Caki2 (cell line): ENCODE measurements at regions not wholly inside any gene's neighbourhood (a gene's known extent, or its start where the extent isn't known, plus 50 kb on each side); places are given as distances from the start of the nearest gene placed in this dataset.
A peak's percentile ranks its signal among the peaks of the same experiment; 100 is the strongest.
"Not testable (repeated sequence)": the region's sequence is repeated elsewhere in the genome, so short reads cannot be mapped to it uniquely, and the experiment has no call there.

Experiments
- DNase-seq: peaks from one replicate; pipeline ENCODE4 v3.0.0-alpha.2; 2015; ENCODE audit warnings: low read depth
- in situ Hi-C: cut with HindIII; loops from 2 replicates; pipeline ENCODE4 v1.10.0; 2016; ENCODE audit warnings: low sequenced_read_pairs, low pct_unique_long_range_greater_than_20kb, mixed read lengths

GRCh38 chr20:16801919-16802651 is 53.9 kb downstream of the OTOR start:
- in situ Hi-C loops = loop anchor here (25.0 kb wide), 1 partner anchor 635 kb away; no protein-coding TSS in a partner anchor
- no peak for DNase-seq

GRCh38 chr20:16802652-16802935 is 54.4 kb downstream of the OTOR start:
- in situ Hi-C loops = loop anchor here (25.0 kb wide), 1 partner anchor 635 kb away; no protein-coding TSS in a partner anchor
- no peak for DNase-seq

- peak; percentile 61 for DNase-seq
- in situ Hi-C loops = loop anchor here (25.0 kb wide), 1 partner anchor 633 kb away; no protein-coding TSS in a partner anchor
These were observed 56.0 kb downstream of the OTOR start for GRCh38 chr20:16803965-16804792.

DNA sequence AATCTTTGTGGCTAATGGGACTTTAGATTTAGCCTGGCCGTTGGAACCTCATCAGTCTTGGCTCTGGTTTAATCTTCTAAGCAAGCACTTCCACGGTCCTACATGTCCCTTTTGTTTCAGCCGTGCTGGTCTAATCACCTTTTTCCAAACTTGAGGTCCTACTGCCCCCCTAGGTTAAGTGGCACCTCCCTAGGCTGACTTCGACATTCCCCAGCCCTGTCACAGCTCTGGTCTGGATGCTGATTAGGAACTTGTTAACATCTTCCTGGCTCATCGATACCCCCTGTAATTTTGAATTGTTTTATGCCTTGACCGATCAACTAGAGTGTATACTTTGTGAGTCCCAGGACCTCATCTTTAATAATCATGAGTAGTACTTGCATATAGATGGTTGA is 56.6 kb downstream of the OTOR start:
- in situ Hi-C loops = loop anchor here (25.0 kb wide), 1 partner anchor 633 kb away; no protein-coding TSS in a partner anchor
- no peak for DNase-seq

DNA sequence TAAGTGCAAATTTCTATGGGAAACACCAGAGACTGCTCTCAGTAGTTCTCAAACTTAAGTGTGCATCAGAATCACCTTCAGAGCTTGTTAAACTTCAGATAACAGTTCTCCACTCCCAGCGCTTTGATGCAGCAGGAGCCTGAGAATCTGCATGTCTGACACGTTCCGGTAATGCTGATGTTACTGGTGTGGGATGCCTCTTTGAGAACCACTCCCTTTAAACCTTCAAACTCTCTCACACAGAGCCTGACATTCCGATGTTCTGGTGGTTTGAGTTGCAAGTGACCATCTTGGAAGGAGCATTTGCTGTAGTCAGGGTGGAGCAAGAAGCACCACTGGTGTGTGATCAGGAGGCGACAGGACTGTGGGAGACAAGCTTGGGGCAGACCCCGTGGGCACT is 57.9 kb downstream of the OTOR start:
- in situ Hi-C loops = loop anchor here (25.0 kb wide), 1 partner anchor 631 kb away; no protein-coding TSS in a partner anchor
- DNase-seq = no peak

GRCh38 chr20:16806886-16807285 is 58.7 kb downstream of the OTOR start:
- in situ Hi-C loops = loop anchor here (25.0 kb wide), 1 partner anchor 630 kb away; no protein-coding TSS in a partner anchor
- no peak for DNase-seq

- in situ Hi-C loops = loop anchor here (25.0 kb wide), 1 partner anchor 629 kb away; no protein-coding TSS in a partner anchor
- DNase-seq = no peak
These were observed 60.6 kb downstream of the OTOR start for GRCh38 chr20:16808796-16809195.

DNA sequence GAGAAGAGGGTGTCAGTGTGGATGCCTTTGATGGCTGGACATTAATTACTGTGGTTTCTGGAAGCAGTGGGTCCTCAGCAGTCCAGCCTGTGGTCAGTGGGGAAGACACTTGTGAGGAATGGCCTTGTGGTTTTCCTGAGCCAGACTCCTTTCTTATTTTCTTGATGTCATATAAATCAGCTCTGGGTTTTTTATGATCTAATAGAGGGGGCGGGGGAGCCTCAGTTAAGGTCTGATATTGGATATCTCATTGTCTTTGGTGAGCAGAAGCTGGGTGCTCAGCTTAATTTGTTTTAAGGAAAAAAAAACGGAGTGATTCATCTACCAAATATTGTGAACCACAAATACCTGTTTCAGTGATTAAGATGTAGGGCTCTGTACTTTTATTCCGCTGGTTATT is 62.1 kb downstream of the OTOR start:
- in situ Hi-C loops = loop anchor here (25.0 kb wide), 1 partner anchor 627 kb away; no protein-coding TSS in a partner anchor

DNA sequence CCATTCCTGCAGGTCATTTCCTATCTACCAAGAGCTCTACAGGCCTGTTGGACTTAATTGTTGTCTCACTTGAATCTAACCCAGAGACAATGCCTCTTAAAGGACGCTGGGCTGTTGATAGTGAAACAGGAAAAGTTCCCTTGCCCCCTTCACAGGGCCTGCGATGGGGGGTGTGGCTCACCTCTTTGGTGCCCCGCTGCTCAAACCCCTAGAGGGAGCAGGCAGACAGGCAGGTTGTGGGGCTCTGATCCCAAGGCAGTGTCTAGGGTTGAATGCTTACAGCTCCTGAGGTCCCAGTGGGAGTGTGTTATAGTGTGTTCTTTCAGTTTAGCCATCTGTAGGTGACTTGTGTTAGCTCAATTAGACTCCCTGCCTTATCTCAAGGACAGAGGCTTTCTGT is 68.0 kb downstream of the OTOR start:
- no peak for DNase-seq
- in situ Hi-C loops = loop anchor here (25.0 kb wide), 1 partner anchor 621 kb away; no protein-coding TSS in a partner anchor

More for the DNA sequence above, 62.1 kb downstream of the OTOR start:
- DNase-seq = peak; percentile 83

DNA sequence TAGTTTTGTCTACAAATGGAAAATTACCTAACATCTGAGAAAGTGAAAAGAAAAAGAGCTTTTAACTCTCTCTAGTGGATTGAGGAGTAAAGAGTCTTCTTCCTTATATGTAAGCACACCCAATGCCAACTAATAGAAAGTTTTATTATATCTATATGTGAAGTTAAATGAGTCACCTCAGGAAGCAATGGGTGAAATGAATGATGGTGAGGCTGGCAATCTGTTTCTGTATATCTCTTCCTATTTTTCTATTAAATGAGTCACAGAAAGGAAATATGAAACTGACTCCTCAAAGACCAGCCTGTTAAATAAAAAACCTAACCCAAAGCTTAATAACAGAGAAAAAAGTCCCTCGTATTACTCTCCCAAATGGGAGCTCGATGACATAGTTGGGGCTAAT is 71.3 kb downstream of the OTOR start:
- in situ Hi-C loops = loop anchor here (25.0 kb wide), 1 partner anchor 618 kb away; no protein-coding TSS in a partner anchor
- DNase-seq = no peak

DNA sequence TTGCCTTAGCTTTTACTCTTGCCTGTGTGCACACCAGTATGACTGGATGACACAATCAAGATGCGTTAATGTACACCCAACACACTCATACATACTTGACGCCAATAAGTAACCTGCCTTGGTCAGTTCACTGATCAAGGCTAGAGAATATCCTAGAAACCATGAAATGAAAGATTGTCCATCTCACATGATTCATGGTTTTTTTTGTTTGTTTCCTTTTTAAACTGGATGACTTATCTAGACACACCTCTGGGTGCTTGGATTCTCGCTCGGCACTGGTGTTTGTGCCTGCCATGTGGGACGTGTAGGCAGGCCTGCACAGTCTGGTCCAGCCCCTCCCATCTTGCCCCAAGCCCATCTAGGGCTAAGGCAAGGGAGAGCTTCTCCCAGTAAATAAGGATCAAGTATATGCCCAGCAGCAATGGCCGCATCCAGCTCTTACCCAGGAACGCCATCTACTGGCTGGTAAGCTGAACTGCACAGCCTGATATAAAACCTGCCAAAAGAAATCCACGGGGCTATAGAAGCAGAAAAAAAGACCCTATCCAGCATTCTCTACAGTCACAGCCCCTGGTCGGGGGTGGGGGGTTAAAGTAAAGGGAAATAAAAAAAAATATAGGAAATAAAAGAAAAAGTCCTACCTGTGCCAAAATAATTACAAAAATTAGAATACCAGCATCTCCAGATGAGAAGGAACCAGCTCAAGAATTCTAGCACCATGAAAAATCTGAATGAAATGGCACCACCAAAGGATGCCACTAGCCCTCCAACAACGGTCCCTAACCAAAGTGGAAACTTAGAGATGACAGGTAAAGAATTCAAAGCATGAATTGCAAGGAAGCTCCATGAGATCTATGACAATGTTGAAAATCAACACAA is 73.3 kb downstream of the OTOR start:
- peak; percentile 96 for DNase-seq
- in situ Hi-C loops = loop anchor here (25.0 kb wide), 1 partner anchor 616 kb away; no protein-coding TSS in a partner anchor

- no peak for DNase-seq
- in situ Hi-C loops = loop anchor here (25.0 kb wide), 1 partner anchor 613 kb away; no protein-coding TSS in a partner anchor
These were observed 76.5 kb downstream of the OTOR start for GRCh38 chr20:16824664-16825063.

DNA sequence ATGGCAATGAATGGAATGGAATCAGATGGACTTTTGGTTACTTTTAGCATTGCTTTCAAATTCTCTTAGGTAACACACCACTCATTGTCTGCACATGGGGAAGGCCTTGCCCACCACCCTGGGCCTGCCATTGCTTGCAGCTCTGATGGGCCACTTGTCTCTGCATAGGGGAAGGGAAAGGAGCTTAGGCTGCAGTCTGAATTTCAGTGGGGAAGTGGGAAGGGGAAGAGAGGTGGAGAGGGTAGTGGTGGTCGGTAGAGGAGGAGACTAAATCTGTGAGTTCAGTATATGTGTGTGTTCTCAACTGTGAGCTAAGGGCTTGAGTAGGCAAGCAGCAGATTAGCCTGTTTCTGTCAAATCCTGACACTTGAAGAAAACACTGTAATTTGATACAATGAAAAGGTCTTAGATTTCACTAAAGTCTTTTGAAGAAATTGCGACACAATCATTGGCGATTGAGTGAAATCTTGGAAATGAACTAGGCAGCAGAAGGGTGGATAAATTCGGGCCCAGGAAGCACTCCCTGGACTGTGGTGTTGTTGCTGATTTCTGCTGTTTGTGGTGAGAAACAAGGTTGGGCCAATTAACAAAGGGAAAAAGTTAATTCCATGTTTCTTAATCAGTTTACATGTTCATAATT is 80.6 kb downstream of the OTOR start:
- no peak for DNase-seq
- in situ Hi-C loops = no loop called here

GRCh38 chr20:16835690-16836089 is 87.5 kb downstream of the OTOR start:
- in situ Hi-C loops, DNase-seq: not testable (repeated sequence)

DNA sequence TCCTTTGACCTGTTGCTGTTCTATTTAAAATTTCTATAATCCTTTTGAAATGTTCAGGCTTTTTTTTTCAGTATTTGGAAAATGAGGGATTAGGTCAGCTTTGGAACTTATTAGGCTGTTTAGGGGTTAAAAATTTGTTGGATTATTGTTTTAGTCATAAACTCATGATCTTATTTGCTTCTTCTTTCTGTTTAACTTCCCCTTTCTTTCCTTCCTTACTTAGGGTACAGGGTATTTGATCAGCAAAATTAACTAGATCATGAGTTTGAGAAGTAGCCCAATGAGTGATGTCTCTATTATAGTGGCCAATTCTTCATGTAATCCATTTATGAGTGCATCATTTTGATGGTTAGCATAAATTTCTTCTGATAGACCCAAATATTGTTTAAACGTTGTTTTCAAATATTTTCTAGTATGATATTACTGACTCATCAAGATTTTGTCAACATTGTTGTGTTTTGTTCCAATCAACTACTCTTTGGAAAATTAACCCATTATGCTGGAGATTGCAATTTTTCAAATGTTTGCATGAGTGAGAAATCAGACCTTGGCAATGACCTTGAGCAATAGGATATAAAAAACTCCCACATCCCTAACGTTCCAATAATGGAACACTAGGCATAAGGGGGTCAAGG is 94.4 kb downstream of the OTOR start:
- DNase-seq = no peak
- in situ Hi-C loops = no loop called here

DNA sequence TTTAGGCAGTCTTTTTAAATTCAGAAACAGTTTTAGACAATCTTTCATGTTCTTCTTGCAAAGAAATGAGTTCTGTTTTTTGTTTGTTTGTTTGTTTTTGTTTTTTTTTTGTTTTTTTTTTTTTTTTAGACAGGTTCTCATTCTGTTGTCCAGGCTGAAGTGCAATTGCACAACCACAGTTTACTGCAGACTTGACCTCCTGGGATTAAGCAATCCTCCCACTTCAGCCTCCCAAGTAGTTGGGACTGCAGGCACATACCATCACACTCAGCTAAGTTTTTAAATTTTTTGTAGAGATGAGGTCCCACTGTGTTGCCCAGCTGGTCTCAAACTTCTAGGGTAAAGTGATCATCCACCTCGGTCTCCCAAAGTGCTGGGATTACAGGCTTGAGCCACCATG is 96.2 kb downstream of the OTOR start:
- DNase-seq = no peak
- in situ Hi-C loops = no loop called here

DNA sequence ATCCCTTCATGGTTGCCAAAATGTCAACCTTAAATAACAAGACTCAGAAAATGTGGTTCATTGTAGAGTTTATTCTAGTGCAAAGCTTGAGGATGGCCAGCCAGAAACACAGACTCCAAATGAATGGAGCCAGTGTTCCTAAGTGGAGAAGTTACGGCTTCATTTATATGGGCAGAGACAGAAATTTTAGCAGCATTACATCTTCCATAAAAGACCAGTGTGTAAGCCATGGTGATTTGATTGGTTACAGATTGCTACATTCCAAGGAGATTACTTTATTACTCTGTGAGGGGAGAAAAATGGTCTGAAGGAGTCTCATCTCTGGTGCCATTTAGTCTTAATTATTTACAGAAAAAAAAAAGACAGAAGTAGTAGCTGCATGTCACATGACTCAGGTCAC is 97.8 kb downstream of the OTOR start:
- in situ Hi-C loops = no loop called here

More for the DNA sequence above, 97.8 kb downstream of the OTOR start:
- DNase-seq = no peak
